Endothelial cell of umbilical vein (primary cell): ENCODE measurements at regions not wholly inside any gene's neighbourhood (a gene's known extent, or its start where the extent isn't known, plus 50 kb on each side); places are given as distances from the start of the nearest gene placed in this dataset.

Experiments
- BruUV-seq: library from RNA; stranded (reverse); fragments of 400-500 nt; replicated peaks from 2 replicates; lab custom pipeline; 2021; lab: Mats Ljungman, UMichigan
- CTCF ChIA-PET: fragments of 300-600, 350-600 bp; sonication (Branson Sonifier 250); formaldehyde crosslinking; loops from one replicate; lab custom pipeline; 2021; ENCODE audit warnings: antibody characterized with exemption, inconsistent platforms; lab: Charles Lee
- POLR2A ChIA-PET: fragments of 300-600, 350-600 bp; sonication (Branson Sonifier 250); formaldehyde crosslinking; loops from one replicate; lab custom pipeline; 2021; ENCODE audit warnings: antibody characterized with exemption, inconsistent platforms; lab: Charles Lee
- DNase-seq: peaks from one replicate; pipeline ENCODE4 v3.0.0-alpha.2; 2011; ENCODE audit warnings: low read depth, low spot score
- FAIRE-seq: peaks from 2 replicates; lab custom pipeline; 2011; peaks lifted over from hg19 to GRCh38; lab: Jason Lieb, UNC
- H2AFZ ChIP-seq: 2 replicates; pipeline ENCODE4 v1.6.0; 2012; ENCODE audit warnings: low read depth, low read length, control low read depth, inconsistent platforms
- H3K27ac ChIP-seq: 2 replicates; pipeline ENCODE4 v1.5.1; 2011; ENCODE audit warnings: low read depth, mild to moderate bottlenecking, control low read depth, low read length, moderate library complexity; ENCODE audit not compliant: insufficient read depth
- H3K27me3 ChIP-seq, 2 experiments: 2 replicates each; pipeline versions ENCODE4 v1.6.0 to v1.6.1; 2011; ENCODE audit warnings: low read length in 2 of 2, mixed read lengths in 1 of 2; ENCODE audit not compliant: control insufficient read depth in 2 of 2, insufficient read depth in 2 of 2
- H3K36me3 ChIP-seq, 2 experiments: 2 replicates in 1 of 2; 3 replicates in 1 of 2; pipeline ENCODE4 v1.5.1; 2011; ENCODE audit warnings: low read length in 2 of 2, mild to moderate bottlenecking in 1 of 2, moderate library complexity in 1 of 2; ENCODE audit not compliant: control insufficient read depth in 2 of 2, insufficient read depth in 2 of 2; ENCODE audit errors: extremely low read depth in 1 of 2
- H3K4me1 ChIP-seq: 3 replicates; pipeline ENCODE4 v1.5.1; 2011; ENCODE audit warnings: mild to moderate bottlenecking, low read length; ENCODE audit not compliant: control insufficient read depth, insufficient read depth; ENCODE audit errors: extremely low read depth
- H3K4me2 ChIP-seq: 2 replicates; pipeline ENCODE4 v1.6.1; 2011; ENCODE audit warnings: low read length, control low read depth, mixed read lengths; ENCODE audit not compliant: insufficient read depth
- H3K4me3 ChIP-seq, 3 experiments: fragments of 200-600 bp in 1 of 3; sonication (generic), shearing (Covaris generic) in 1 of 3; replicated peaks in 1 of 3; 2 replicates each; pipeline ENCODE4 v1.5.1; 2011 to 2016; ENCODE audit warnings: control low read depth in 3 of 3, low read length in 3 of 3, mild to moderate bottlenecking in 2 of 3, inconsistent platforms in 1 of 3, low read depth in 1 of 3, moderate library complexity in 1 of 3; ENCODE audit not compliant: insufficient read depth in 1 of 3
- H3K79me2 ChIP-seq: 2 replicates; pipeline ENCODE4 v1.6.0; 2012; ENCODE audit warnings: low read length, inconsistent platforms; ENCODE audit not compliant: control insufficient read depth, insufficient read depth
- H3K9ac ChIP-seq: replicated peaks from 2 replicates; pipeline ENCODE3; 2011; ENCODE audit warnings: low read length, control low read depth; ENCODE audit not compliant: insufficient read depth; ENCODE audit errors: extremely low read depth
- H3K9me1 ChIP-seq: replicated peaks from 3 replicates; pipeline ENCODE4 v1.6.0; 2011; ENCODE audit warnings: mild to moderate bottlenecking, low read length; ENCODE audit not compliant: control insufficient read depth, insufficient read depth; ENCODE audit errors: extremely low read depth
- H3K9me3 ChIP-seq: replicated peaks from 2 replicates; pipeline ENCODE4 v1.5.1; 2012; ENCODE audit warnings: low read length, inconsistent platforms; ENCODE audit not compliant: control insufficient read depth, insufficient read depth
- H4K20me1 ChIP-seq: replicated peaks from 2 replicates; pipeline ENCODE3; 2011; ENCODE audit warnings: mild to moderate bottlenecking, low read length; ENCODE audit not compliant: control insufficient read depth, insufficient read depth; ENCODE audit errors: extremely low read depth
- CTCF ChIP-seq, 2 donors: IDR thresholded peaks; 1 replicate in 1 of 2; 2 replicates in 1 of 2; pipeline ENCODE4 v1.5.1; 2011; ENCODE audit warnings: low read length in 2 of 2, mild to moderate bottlenecking in 2 of 2, moderate library complexity in 2 of 2, control low read depth in 1 of 2, inconsistent platforms in 1 of 2, low read depth in 1 of 2; ENCODE audit not compliant: insufficient read depth in 1 of 2; ENCODE audit errors: extremely low read depth in 1 of 2
- EZH2 ChIP-seq: IDR thresholded peaks from 2 replicates; pipeline ENCODE4 v1.6.1; 2012; ENCODE audit warnings: borderline replicate concordance, low read depth, mild to moderate bottlenecking, moderate library complexity, low read length, inconsistent platforms; ENCODE audit not compliant: severe bottlenecking
- FOS ChIP-seq: IDR thresholded peaks from 2 replicates; pipeline ENCODE4 v1.6.1; 2011; ENCODE audit warnings: mild to moderate bottlenecking, low read length, moderate library complexity, borderline replicate concordance; ENCODE audit not compliant: insufficient read depth
- GATA2 ChIP-seq: IDR thresholded peaks from 2 replicates; pipeline ENCODE4 v1.7.0; 2011; ENCODE audit warnings: low read depth, mild to moderate bottlenecking, moderate library complexity, mixed read lengths, low read length; ENCODE audit not compliant: insufficient read length, insufficient read depth
- JUN ChIP-seq: IDR thresholded peaks from 2 replicates; pipeline ENCODE4 v1.6.1; 2011; ENCODE audit warnings: borderline replicate concordance, low read depth; ENCODE audit not compliant: insufficient read length, insufficient read depth
- MYC ChIP-seq: IDR thresholded peaks from one replicate; pipeline ENCODE4 v1.6.1; 2011; ENCODE audit warnings: mild to moderate bottlenecking, low read depth, low read length
- POLR2A ChIP-seq: IDR thresholded peaks from 2 replicates; pipeline ENCODE4 v1.6.1; 2012; ENCODE audit warnings: low read depth, mild to moderate bottlenecking, control low read depth, low read length
- POLR2AphosphoS5 ChIP-seq: IDR thresholded peaks from 2 replicates; pipeline ENCODE4 v1.6.1; 2012; ENCODE audit warnings: low read depth, mild to moderate bottlenecking, control low read depth, low read length, moderate library complexity; ENCODE audit not compliant: insufficient read depth
- dilution Hi-C: fragments of 300-500 bp; cut with MboI; formaldehyde crosslinking; loops from one replicate; pipeline ENCODE4 v1.15.0; 2019; ENCODE audit warnings: low sequenced_read_pairs; ENCODE audit not compliant: extremely low pct_ligation_motif_present
- intact Hi-C: fragments of 100-400 bp; cut with micrococcal nuclease; formaldehyde crosslinking; loops from one replicate; pipeline ENCODE4 v1.10.0; 2022
- TF ChIP-seq, protein P1 (sequence below): IDR thresholded peaks from 2 replicates; pipeline ENCODE4 v1.6.1; 2011; ENCODE audit not compliant: insufficient read depth, insufficient read length

- Histone ChIP-seq H2AFZ (no peak overlapping the region), H3K27me3 (no peaks in the 10 kb centered on the region), H3K4me3 (no peak overlapping the region), H3K4me2 (no peak overlapping the region), H3K9ac (no peak overlapping the region), H3K36me3 (no peaks in the 10 kb centered on the region), H3K9me3 (no peaks in the 10 kb centered on the region), H3K27ac (no peak overlapping the region), H3K4me1 (peaks cover 15% of the 10 kb centered on the region), H4K20me1 (no peaks in the 10 kb centered on the region), H3K9me1 (no peaks in the 10 kb centered on the region), H3K79me2 (no peaks in the 10 kb centered on the region)
- DNase-seq = no peak
- TF ChIP-seq CTCF (IDR thresholded peaks at IDR 0.05; ENCODE audit: extremely low read depth in 1 of 2, insufficient read depth in 1 of 2, low read depth in 1 of 2, low read length in 2 of 2) = no peak
- TF ChIP-seq JUN = no peak
- no peak for TF ChIP-seq POLR2AphosphoS5
- TF ChIP-seq GATA2 = no peak
- no peak for TF ChIP-seq POLR2A
- TF ChIP-seq EZH2 = no peak
- no peak for TF ChIP-seq FOS
- TF ChIP-seq, protein P1, sequence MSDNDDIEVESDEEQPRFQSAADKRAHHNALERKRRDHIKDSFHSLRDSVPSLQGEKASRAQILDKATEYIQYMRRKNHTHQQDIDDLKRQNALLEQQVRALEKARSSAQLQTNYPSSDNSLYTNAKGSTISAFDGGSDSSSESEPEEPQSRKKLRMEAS = no peak
- no peak for TF ChIP-seq MYC
- FAIRE-seq = no peak
- dilution Hi-C loops = no loop called here
- no TSS peak for BruUV-seq
- ChIA-PET CTCF (no interaction called here), POLR2A (no interaction called here)
- intact Hi-C loops = no loop called here
These were observed 55.9 kb upstream of the NUP160 start for GRCh38 chr11:47904048-47904447.
